NT2/D1 (cell line): ENCODE measurements at regions not wholly inside any gene's neighbourhood (a gene's known extent, or its start where the extent isn't known, plus 50 kb on each side); places are given as distances from the start of the nearest gene placed in this dataset.
A peak's percentile ranks its signal among the peaks of the same experiment; 100 is the strongest.

Experiments
- DNase-seq: peaks from one replicate; pipeline ENCODE4 v3.0.0-alpha.2; 2011; ENCODE audit warnings: low read depth, low spot score
- H3K27me3 ChIP-seq: 2 replicates; pipeline ENCODE4 v1.6.0; 2011; ENCODE audit warnings: mild to moderate bottlenecking; ENCODE audit not compliant: insufficient read length, insufficient read depth
- H3K36me3 ChIP-seq: 2 replicates; pipeline ENCODE4 v1.6.1; 2011; ENCODE audit warnings: mild to moderate bottlenecking, low read length, mixed read lengths; ENCODE audit not compliant: insufficient read depth, insufficient read length
- H3K4me1 ChIP-seq: 2 replicates; pipeline ENCODE4 v1.5.1; 2011; ENCODE audit not compliant: insufficient read depth, insufficient read length
- H3K4me3 ChIP-seq: 2 replicates; pipeline ENCODE4 v1.5.1; 2011; ENCODE audit warnings: low read depth; ENCODE audit not compliant: insufficient read length
- H3K9ac ChIP-seq: 2 replicates; pipeline ENCODE4 v1.6.0; 2011; ENCODE audit warnings: low read depth; ENCODE audit not compliant: insufficient read length
- H3K9me3 ChIP-seq: 2 replicates; pipeline ENCODE4 v1.5.1; 2011; ENCODE audit warnings: mild to moderate bottlenecking, low read length; ENCODE audit not compliant: insufficient read depth
- SUZ12 ChIP-seq: IDR thresholded peaks from 2 replicates; pipeline ENCODE4 v1.6.1; 2011; ENCODE audit not compliant: insufficient read length, insufficient read depth; ENCODE audit errors: extremely low read depth
- YY1 ChIP-seq: IDR thresholded peaks from 2 replicates; pipeline ENCODE4 v1.6.1; 2011; ENCODE audit not compliant: insufficient read length, insufficient read depth
- ZNF274 ChIP-seq: IDR thresholded peaks from 2 replicates; pipeline ENCODE4 v1.6.1; 2011; ENCODE audit warnings: mild to moderate bottlenecking, low read depth, low read length

DNA sequence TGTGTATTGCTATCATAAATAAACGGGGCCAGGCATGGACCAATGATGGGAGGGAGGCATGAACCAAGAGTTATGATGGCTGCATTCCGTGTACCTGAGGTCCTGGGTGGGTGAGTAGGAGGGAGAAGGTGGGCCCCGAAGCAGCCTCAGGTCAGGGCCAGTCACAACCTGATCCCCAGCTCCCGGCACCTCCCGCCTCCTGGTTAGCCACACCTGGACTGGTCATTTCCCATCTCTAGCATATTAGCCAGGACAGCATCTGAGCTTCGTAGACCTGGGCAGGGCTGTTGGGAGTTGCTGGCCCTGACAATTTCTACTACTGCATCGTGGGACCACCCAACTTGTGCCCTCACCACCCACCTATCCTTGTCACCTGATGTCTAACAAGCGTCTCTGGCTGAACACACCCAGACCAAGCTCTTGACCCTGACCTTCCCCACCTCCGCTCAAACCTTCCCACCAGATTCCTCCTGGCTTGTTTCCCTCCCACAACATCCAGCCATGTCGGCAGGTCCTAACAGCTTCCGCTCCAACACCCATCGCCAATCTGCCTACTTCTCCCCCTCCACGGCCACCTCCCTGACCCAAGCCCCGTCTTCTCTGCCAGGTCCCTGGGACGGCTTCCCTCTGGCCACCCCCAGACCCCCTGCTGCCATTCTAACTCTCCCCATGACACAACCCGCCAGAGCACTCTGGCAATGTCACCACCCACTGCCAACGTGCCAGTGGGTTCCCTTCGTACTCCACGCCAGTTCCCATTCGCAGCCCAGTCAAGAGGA lies 133.8 kb upstream of the IQSEC1 start:
- no peaks in the 10 kb centered on the region for H3K36me3 ChIP-seq
- H3K4me1 ChIP-seq, result peaks cover 8% of the 10 kb centered on the region
- no peak overlapping the region for H3K4me3 ChIP-seq
- TF ChIP-seq ZNF274, result no peak
- TF ChIP-seq SUZ12, result no peak
- TF ChIP-seq YY1, result no peak
- no peak overlapping the region for H3K9ac ChIP-seq
- no peaks in the 10 kb centered on the region for H3K27me3 ChIP-seq
- no peak for DNase-seq
- H3K9me3 ChIP-seq, result no peaks in the 10 kb centered on the region

- Histone ChIP-seq H3K9ac (no peak overlapping the region), H3K4me1 (peaks cover 10% of the 10 kb centered on the region), H3K36me3 (no peaks in the 10 kb centered on the region), H3K9me3 (no peaks in the 10 kb centered on the region), H3K27me3 (no peaks in the 10 kb centered on the region), H3K4me3 (no peak overlapping the region)
- no peak for TF ChIP-seq YY1
- no peak for TF ChIP-seq SUZ12
- TF ChIP-seq ZNF274, result no peak
- no peak for DNase-seq
Measured at GRCh38 chr3:13205567-13206143, 132.4 kb upstream of the IQSEC1 start.

DNA sequence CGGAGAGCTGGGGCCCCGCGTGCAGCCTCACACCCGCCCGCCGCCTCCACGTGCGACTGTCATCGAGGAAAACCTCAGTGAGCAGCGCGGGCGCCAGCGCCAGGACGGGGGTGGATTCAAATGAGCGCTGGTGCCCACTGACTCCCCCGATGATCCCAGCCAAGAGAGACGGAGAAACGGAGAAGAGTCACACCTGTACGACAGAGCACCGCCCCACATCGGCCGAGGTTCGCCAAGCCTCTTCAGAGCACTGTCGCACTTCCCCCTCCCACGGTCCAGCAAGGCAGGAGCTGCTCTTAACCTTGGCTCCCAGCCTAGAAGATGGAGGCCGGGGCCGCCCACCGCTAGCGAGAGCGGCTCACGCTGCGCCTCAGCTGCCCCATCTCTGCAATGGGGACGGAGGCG lies 130.9 kb upstream of the IQSEC1 start:
- Histone ChIP-seq H3K4me1 (peaks cover 8% of the 10 kb centered on the region), H3K9me3 (no peaks in the 10 kb centered on the region), H3K4me3 (no peak overlapping the region), H3K27me3 (no peaks in the 10 kb centered on the region), H3K9ac (no peak overlapping the region), H3K36me3 (no peaks in the 10 kb centered on the region)
- TF ChIP-seq YY1 (no peak), SUZ12 (no peak), ZNF274 (no peak)
- DNase-seq, result no peak

GRCh38 chr3:13203398-13204176 lies 130.4 kb upstream of the IQSEC1 start:
- no peak for DNase-seq
- Histone ChIP-seq H3K9ac (no peak overlapping the region), H3K9me3 (no peaks in the 10 kb centered on the region)

GRCh38 chr3:13202744-13203397 lies 129.6 kb upstream of the IQSEC1 start:
- no peaks in the 10 kb centered on the region for H3K36me3 ChIP-seq
- TF ChIP-seq ZNF274 (no peak), SUZ12 (no peak), YY1 (no peak)
- no peaks in the 10 kb centered on the region for H3K27me3 ChIP-seq
- no peak overlapping the region for H3K4me3 ChIP-seq
- H3K4me1 ChIP-seq, result peaks cover 10% of the 10 kb centered on the region
- H3K9ac ChIP-seq, result no peak overlapping the region
- no peak for DNase-seq
- H3K9me3 ChIP-seq, result no peaks in the 10 kb centered on the region

More at GRCh38 chr3:13203398-13204176, 130.4 kb upstream of the IQSEC1 start:
- Histone ChIP-seq H3K4me1 (peaks cover 11% of the 10 kb centered on the region), H3K4me3 (no peak overlapping the region), H3K36me3 (no peaks in the 10 kb centered on the region), H3K27me3 (no peaks in the 10 kb centered on the region)
- TF ChIP-seq YY1 (no peak), ZNF274 (no peak), SUZ12 (no peak)

GRCh38 chr3:13201851-13202250 lies 128.6 kb upstream of the IQSEC1 start:
- Histone ChIP-seq H3K36me3 (no peaks in the 10 kb centered on the region), H3K4me1 (peaks cover 10% of the 10 kb centered on the region), H3K9ac (no peak overlapping the region), H3K9me3 (no peaks in the 10 kb centered on the region), H3K27me3 (no peaks in the 10 kb centered on the region), H3K4me3 (no peak overlapping the region)
- TF ChIP-seq SUZ12 (no peak), ZNF274 (no peak), YY1 (no peak)
- no peak for DNase-seq

GRCh38 chr3:13200946-13201345 lies 127.7 kb upstream of the IQSEC1 start:
- TF ChIP-seq ZNF274 (no peak), YY1 (no peak), SUZ12 (no peak)
- Histone ChIP-seq H3K4me3 (no peak overlapping the region), H3K9ac (no peak overlapping the region), H3K27me3 (no peaks in the 10 kb centered on the region), H3K9me3 (no peaks in the 10 kb centered on the region), H3K4me1 (peaks cover 15% of the 10 kb centered on the region), H3K36me3 (no peaks in the 10 kb centered on the region)
- peak; percentile 36 for DNase-seq
